ENCODE measurements at regions not wholly inside any gene's neighbourhood (a gene's known extent, or its start where the extent isn't known, plus 50 kb on each side); places are given as distances from the start of the nearest gene placed in this dataset.
"Not testable (repeated sequence)": the region's sequence is repeated elsewhere in the genome, so short reads cannot be mapped to it uniquely, and the experiment has no call there.

- Histone ChIP-seq H3K4me3 (no peak overlapping the region), H3K36me3 (replicated peaks; ENCODE audit: insufficient read depth, low read depth) (no peaks in the 10 kb centered on the region), H3K27ac (no peak overlapping the region), H4K20me1 (ENCODE audit: insufficient read depth, poor library complexity, severe bottlenecking) (no peaks in the 10 kb centered on the region), H3K27me3 (no peaks in the 10 kb centered on the region), H3K4me2 (no peak overlapping the region), H3K9me3 (ENCODE audit: low read depth) (no peaks in the 10 kb centered on the region), H3K9me2 (replicated peaks; ENCODE audit: insufficient read depth) (no peaks in the 10 kb centered on the region), H2AFZ (no peak overlapping the region), H3K4me1 (ENCODE audit: insufficient read depth) (peaks cover 20% of the 10 kb centered on the region), H3K79me2 (no peaks in the 10 kb centered on the region)
- no peak for DNase-seq (ENCODE audit: low spot score)
- no peak for TF ChIP-seq CTCF (IDR thresholded peaks at IDR 0.05; ENCODE audit: poor library complexity)
- no peak for TF ChIP-seq EZH2 (IDR thresholded peaks at IDR 0.05; ENCODE audit: borderline replicate concordance)
- no peak for TF ChIP-seq EZH2phosphoT487 (IDR thresholded peaks at IDR 0.05; ENCODE audit: low read depth, severe bottlenecking, unreplicated experiment)
- WGBS (ENCODE audit: low lambda C conversion rate, missing lambda C conversion rate), result 42% methylated on average over 4 of the region's 4 CpGs
Measured at GRCh38 chr5:74974451-74975091, 77.8 kb downstream of the GCNT4 start.

GRCh38 chr5:74973694-74974093 is 78.7 kb downstream of the GCNT4 start:
- H3K36me3 ChIP-seq (replicated peaks; ENCODE audit: insufficient read depth, low read depth), result no peaks in the 10 kb centered on the region
- H3K27ac ChIP-seq, result no peak overlapping the region
- H3K9me2 ChIP-seq (replicated peaks; ENCODE audit: insufficient read depth), result no peaks in the 10 kb centered on the region
- no peaks in the 10 kb centered on the region for H4K20me1 ChIP-seq (ENCODE audit: insufficient read depth, poor library complexity, severe bottlenecking)
- no peaks in the 10 kb centered on the region for H3K9me3 ChIP-seq (ENCODE audit: low read depth)
- 100% methylated on average over 2 of the region's 2 CpGs for WGBS (ENCODE audit: low lambda C conversion rate, missing lambda C conversion rate)
- H3K4me1 ChIP-seq (ENCODE audit: insufficient read depth), result peaks cover 21% of the 10 kb centered on the region
- DNase-seq (ENCODE audit: low spot score), result no peak
- no peak overlapping the region for H3K4me2 ChIP-seq
- no peak overlapping the region for H3K4me3 ChIP-seq
- TF ChIP-seq EZH2phosphoT487 (IDR thresholded peaks at IDR 0.05; ENCODE audit: low read depth, severe bottlenecking, unreplicated experiment) (no peak), CTCF (IDR thresholded peaks at IDR 0.05; ENCODE audit: poor library complexity) (no peak), EZH2 (IDR thresholded peaks at IDR 0.05; ENCODE audit: borderline replicate concordance) (no peak)
- H2AFZ ChIP-seq, result no peak overlapping the region
- H3K27me3 ChIP-seq, result no peaks in the 10 kb centered on the region
- no peaks in the 10 kb centered on the region for H3K79me2 ChIP-seq

- Histone ChIP-seq H3K9me3 (ENCODE audit: low read depth) (no peaks in the 10 kb centered on the region), H3K79me2 (no peaks in the 10 kb centered on the region), H3K36me3 (replicated peaks; ENCODE audit: insufficient read depth, low read depth) (no peaks in the 10 kb centered on the region), H3K4me1 (ENCODE audit: insufficient read depth) (peaks cover 26% of the 10 kb centered on the region), H3K9me2 (replicated peaks; ENCODE audit: insufficient read depth) (no peaks in the 10 kb centered on the region), H4K20me1 (ENCODE audit: insufficient read depth, poor library complexity, severe bottlenecking) (no peaks in the 10 kb centered on the region), H3K27ac (peak overlapping the region; percentile 96), H3K4me2 (no peak overlapping the region), H3K27me3 (no peaks in the 10 kb centered on the region), H3K4me3 (no peak overlapping the region), H2AFZ (no peak overlapping the region)
- DNase-seq (ENCODE audit: low spot score), result no peak
- WGBS (ENCODE audit: low lambda C conversion rate, missing lambda C conversion rate), result 96% methylated on average over 3 of the region's 3 CpGs
- TF ChIP-seq EZH2 (IDR thresholded peaks at IDR 0.05; ENCODE audit: borderline replicate concordance), result no peak
- no peak for TF ChIP-seq CTCF (IDR thresholded peaks at IDR 0.05; ENCODE audit: poor library complexity)
- TF ChIP-seq EZH2phosphoT487 (IDR thresholded peaks at IDR 0.05; ENCODE audit: low read depth, severe bottlenecking, unreplicated experiment), result no peak
Measured at GRCh38 chr5:74971947-74972460, 80.4 kb downstream of the GCNT4 start.

- WGBS (ENCODE audit: low lambda C conversion rate, missing lambda C conversion rate), result 53% methylated on average over 8 of the region's 8 CpGs
- H3K4me2 ChIP-seq, result peak overlapping the region; percentile 66
- H3K9me2 ChIP-seq (replicated peaks; ENCODE audit: insufficient read depth); DNase-seq (ENCODE audit: low spot score); H3K79me2 ChIP-seq; H3K4me3 ChIP-seq; H3K9me3 ChIP-seq (ENCODE audit: low read depth); H3K36me3 ChIP-seq (replicated peaks; ENCODE audit: insufficient read depth, low read depth); H3K27me3 ChIP-seq; H4K20me1 ChIP-seq (ENCODE audit: insufficient read depth, poor library complexity, severe bottlenecking): not testable (repeated sequence)
- H2AFZ ChIP-seq, result peak overlapping the region; percentile 53
- peak overlapping the region; percentile 96 for H3K27ac ChIP-seq
- H3K4me1 ChIP-seq (ENCODE audit: insufficient read depth), result peaks cover 36% of the 10 kb centered on the region
Measured at GRCh38 chr5:74970891-74971290, 81.5 kb downstream of the GCNT4 start.
